OCI-LY3 (cell line): ENCODE measurements at regions not wholly inside any gene's neighbourhood (a gene's known extent, or its start where the extent isn't known, plus 50 kb on each side); places are given as distances from the start of the nearest gene placed in this dataset.

ENCODE experiments used
- CTCF ChIP-seq: fragments of 200-600, 300-600 bp; sonication (generic); IDR thresholded peaks from 2 replicates; pipeline ENCODE4 v1.5.1; 2014; ENCODE audit warnings: antibody characterized with exemption, low read length, low read depth
- EZH2phosphoT487 ChIP-seq: fragments of 200-600 bp; shearing (Covaris generic); IDR thresholded peaks from 2 replicates; pipeline ENCODE4 v1.6.1; 2018; ENCODE audit warnings: antibody characterized with exemption, mixed run types, low read depth

GRCh38 chr1:30295266-30295665, 428.1 kb downstream of the MATN1 start:
- TF ChIP-seq CTCF (no peak), EZH2phosphoT487 (no peak)
